ENCODE measurements at regions not wholly inside any gene's neighbourhood (a gene's known extent, or its start where the extent isn't known, plus 50 kb on each side); places are given as distances from the start of the nearest gene placed in this dataset.

GRCh38 chr6:140401761-140402160 is 1027.3 kb upstream of the CITED2 start:
- Mint-ChIP-seq H3K4me1 (ENCODE audit: low read depth) (peaks cover 39% of the 10 kb centered on the region), H3K36me3 (ENCODE audit: low read depth) (peaks cover 32% of the 10 kb centered on the region), H3K4me3 (peak overlapping the region; percentile 28; the same call in 1 of the 2 replicates), H3K27ac (peak overlapping the region; percentile 74), H3K9me3 (peaks cover 22% of the 10 kb centered on the region), H3K27me3 (ENCODE audit: insufficient read depth) (no peaks in the 10 kb centered on the region)
- no peak for TF ChIP-seq CTCF (IDR thresholded peaks at IDR 0.05)
- DNase-seq = peak; percentile 35

DNA sequence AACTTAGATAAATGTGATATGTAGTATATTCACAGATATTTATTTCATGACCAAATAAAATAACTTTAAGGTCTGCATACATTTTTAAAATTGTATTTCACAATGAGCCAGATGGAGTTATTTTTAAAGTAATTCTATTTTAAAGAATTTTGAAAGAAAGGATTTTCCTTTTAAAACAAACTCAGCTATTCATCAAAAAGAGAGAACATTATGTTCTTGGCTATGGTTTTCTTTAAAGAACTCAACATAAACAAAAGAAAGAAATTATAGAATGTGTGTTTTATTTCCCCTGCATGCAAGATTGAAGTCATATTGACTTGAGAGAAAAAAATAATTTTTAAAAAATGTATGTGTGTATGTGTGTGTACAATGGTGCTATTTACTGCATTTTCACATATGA is 1023.6 kb upstream of the CITED2 start:
- H3K9me3 Mint-ChIP-seq = no peaks in the 10 kb centered on the region
- no peak overlapping the region for H3K4me3 Mint-ChIP-seq
- no peak overlapping the region for H3K27ac Mint-ChIP-seq
- DNase-seq = no peak
- peaks cover 61% of the 10 kb centered on the region for H3K4me1 Mint-ChIP-seq (ENCODE audit: low read depth)
- H3K27me3 Mint-ChIP-seq (ENCODE audit: insufficient read depth) = no peaks in the 10 kb centered on the region
- no peak for TF ChIP-seq CTCF (IDR thresholded peaks at IDR 0.05)
- peaks cover 17% of the 10 kb centered on the region for H3K36me3 Mint-ChIP-seq (ENCODE audit: low read depth)

DNA sequence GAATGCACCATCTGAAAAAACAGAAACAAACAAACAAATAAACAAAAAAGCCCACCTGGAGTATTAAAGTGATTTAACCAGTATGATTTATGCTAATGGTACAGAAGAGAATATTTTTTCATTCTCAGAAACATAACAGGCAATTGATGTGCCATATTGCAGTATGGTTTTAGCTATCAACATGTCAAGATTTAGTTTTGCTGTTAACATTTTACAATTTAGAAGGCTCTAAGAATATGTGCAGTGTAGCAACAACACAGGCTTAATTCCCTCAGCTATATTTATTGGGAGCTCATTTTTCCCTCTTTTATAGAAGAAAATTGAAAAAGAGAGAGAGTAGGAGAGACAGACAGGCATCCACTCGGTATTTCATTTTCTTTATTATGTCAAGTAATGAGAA is 1022.7 kb upstream of the CITED2 start:
- no peak for TF ChIP-seq CTCF (IDR thresholded peaks at IDR 0.05)
- H3K9me3 Mint-ChIP-seq = no peaks in the 10 kb centered on the region
- peaks cover 62% of the 10 kb centered on the region for H3K4me1 Mint-ChIP-seq (ENCODE audit: low read depth)
- no peak overlapping the region for H3K4me3 Mint-ChIP-seq
- H3K27me3 Mint-ChIP-seq (ENCODE audit: insufficient read depth) = no peaks in the 10 kb centered on the region
- H3K36me3 Mint-ChIP-seq (ENCODE audit: low read depth) = peaks cover 21% of the 10 kb centered on the region
- DNase-seq = no peak
- H3K27ac Mint-ChIP-seq = no peak overlapping the region

GRCh38 chr6:140393665-140394540 is 1019.5 kb upstream of the CITED2 start:
- DNase-seq = peak; percentile 69
- Mint-ChIP-seq H3K9me3 (peaks cover 3% of the 10 kb centered on the region; the same call in 1 of the 2 replicates), H3K27ac (peak overlapping the region; percentile 88), H3K4me3 (peak overlapping the region; percentile 20; the same call in 1 of the 2 replicates), H3K36me3 (ENCODE audit: low read depth) (peaks cover 40% of the 10 kb centered on the region), H3K4me1 (ENCODE audit: low read depth) (peaks cover 51% of the 10 kb centered on the region), H3K27me3 (ENCODE audit: insufficient read depth) (no peaks in the 10 kb centered on the region)
- TF ChIP-seq CTCF (IDR thresholded peaks at IDR 0.05) = no peak

DNA sequence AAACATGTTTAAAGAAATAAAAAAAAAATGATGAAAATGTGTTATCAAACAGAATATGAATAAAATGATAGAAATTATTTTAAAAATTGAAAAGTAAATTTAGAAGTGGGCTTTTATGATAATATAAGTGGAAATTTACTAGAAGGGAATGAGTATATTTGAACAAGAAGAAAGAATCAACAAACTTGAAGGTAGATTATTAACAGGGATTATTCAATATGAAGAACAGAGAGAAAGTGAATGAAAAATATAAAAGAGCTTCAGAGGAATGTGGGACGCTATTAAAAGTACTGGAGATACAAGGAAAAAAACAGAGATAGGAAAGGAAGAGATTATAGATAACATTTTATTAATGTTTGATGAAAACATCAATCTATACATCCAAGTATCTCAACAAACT is 1014.4 kb upstream of the CITED2 start:
- DNase-seq = no peak
- Mint-ChIP-seq H3K4me1 (ENCODE audit: low read depth) (peaks cover 54% of the 10 kb centered on the region), H3K27ac (no peak overlapping the region), H3K36me3 (ENCODE audit: low read depth) (peaks cover 68% of the 10 kb centered on the region), H3K9me3 (peaks cover 39% of the 10 kb centered on the region), H3K27me3 (ENCODE audit: insufficient read depth) (no peaks in the 10 kb centered on the region), H3K4me3 (no peak overlapping the region)
- no peak for TF ChIP-seq CTCF (IDR thresholded peaks at IDR 0.05)

Data from HFFc6 (cell line).